Spleen (tissue), 11 donors: ENCODE measurements at regions not wholly inside any gene's neighbourhood (a gene's known extent, or its start where the extent isn't known, plus 50 kb on each side); places are given as distances from the start of the nearest gene placed in this dataset.

Experiments
- DNase-seq: peaks from one replicate; pipeline ENCODE4 v3.0.0-alpha.2; 2020
- H3K27ac ChIP-seq, 8 donors: fragments of 200-600 bp; sonication (generic) in 7 of 8; 1 replicate in 4 of 8; 2 replicates in 4 of 8; pipeline versions ENCODE4 v1.5.0 to v1.8.0; 2016 to 2021; ENCODE audit warnings: inconsistent platforms in 4 of 8, mild to moderate bottlenecking in 4 of 8, moderate library complexity in 1 of 8
- H3K27me3 ChIP-seq, 7 donors: fragments of 200-600 bp; sonication (generic) in 6 of 7; replicated peaks in 1 of 7; 1 replicate in 4 of 7; 2 replicates in 3 of 7; pipeline versions ENCODE4 v1.5.0 to v1.8.0; 2016 to 2021; ENCODE audit warnings: inconsistent platforms in 3 of 7, mild to moderate bottlenecking in 1 of 7
- H3K36me3 ChIP-seq, 6 donors: fragments of 200-600 bp; sonication (generic) in 5 of 6; 1 replicate in 4 of 6; 2 replicates in 2 of 6; pipeline versions ENCODE4 v1.5.0 to v1.8.0; 2016 to 2021; ENCODE audit warnings: inconsistent platforms in 2 of 6
- H3K4me1 ChIP-seq, 6 donors: fragments of 200-600 bp; sonication (generic) in 5 of 6; 1 replicate in 3 of 6; 2 replicates in 3 of 6; pipeline versions ENCODE4 v1.5.0 to v1.8.0; 2016 to 2021; ENCODE audit warnings: inconsistent platforms in 3 of 6
- H3K4me3 ChIP-seq, 8 donors: fragments of 200-600 bp; sonication (generic) in 7 of 8; 1 replicate in 4 of 8; 2 replicates in 4 of 8; pipeline versions ENCODE4 v1.5.0 to v1.8.0; 2016 to 2021; ENCODE audit warnings: inconsistent platforms in 4 of 8, mild to moderate bottlenecking in 4 of 8, moderate library complexity in 2 of 8
- H3K9me3 ChIP-seq, 8 donors: fragments of 200-600 bp; sonication (generic) in 7 of 8; 1 replicate in 4 of 8; 2 replicates in 4 of 8; pipeline versions ENCODE4 v1.5.0 to v1.8.0; 2016 to 2021; ENCODE audit warnings: inconsistent platforms in 4 of 8
- CTCF ChIP-seq, 11 experiments: fragments of 200-600 bp in 7 of 11; fragments of 450-650 bp in 4 of 11; sonication (generic) in 4 of 11; IDR thresholded peaks in 8 of 11; conservative IDR thresholded peaks in 3 of 11; 1 replicate in 7 of 11; 2 replicates in 4 of 11; pipeline versions ENCODE4 v1.4.0 to v1.8.0; 2016 to 2021; ENCODE audit warnings: antibody characterized with exemption in 11 of 11, inconsistent platforms in 4 of 11, mild to moderate bottlenecking in 1 of 11
- POLR2A ChIP-seq, 3 donors: fragments of 450-650 bp; IDR thresholded peaks; one replicate each; pipeline ENCODE4 v1.5.1; 2017; ENCODE audit warnings: antibody characterized with exemption in 3 of 3, mild to moderate bottlenecking in 1 of 3
- POLR2AphosphoS5 ChIP-seq, 3 donors: sonication (generic); formaldehyde crosslinking; IDR thresholded peaks; one replicate each; pipeline ENCODE4 v1.5.1; 2017; ENCODE audit warnings: antibody characterized with exemption in 3 of 3
- WGBS, 5 donors: extraction: QIAGEN DNeasy Blood & Tissue Kit in 3 of 5; methylation state at CpG; one replicate each; pipeline versions ENCODE4 v1.1.5 to v1.1.7; 2013 to 2018; 5-methylcytosine and 5-hydroxymethylcytosine counted together
- intact Hi-C: fragments of 100-400 bp; cut with DNase I; formaldehyde crosslinking; loops from one replicate; pipeline ENCODE4 v1.15.0; 2023; ENCODE audit warnings: low total_unique reads
- donor health status: healthy with polysubstance abuse.
- donor health status: DM: no; HTN: no; CAD: no; lungs with moderate emphysema.
- donor health status: DM: no; HTN: no; CAD: no.
- donor health status: Bipolar disorder and iron deficiency.
- donor health status: healthy.
- donor health status: DM: no; HTN: no; CAD: no.
- donor health status: DM: yes; HTN: yes; CAD: no.

GRCh38 chr4:20532116-20532790, 168.0 kb upstream of the PACRGL start:
- H3K27ac ChIP-seq = no peak overlapping the region
- H3K4me1 ChIP-seq = no peaks in the 10 kb centered on the region
- peaks cover 0 to 12% (median 0%) of the 10 kb centered on the region in 6 donors for H3K36me3 ChIP-seq
- no peaks in the 10 kb centered on the region for H3K27me3 ChIP-seq
- TF ChIP-seq POLR2AphosphoS5 (IDR thresholded peaks at IDR 0.05) (no peak), CTCF (IDR thresholded peaks at IDR 0.05 in 8 of 11, conservative IDR thresholded peaks at IDR 0.05 in 3 of 11) (no peak), POLR2A (IDR thresholded peaks at IDR 0.05) (no peak)
- intact Hi-C loops = no loop called here
- no peak overlapping the region for H3K4me3 ChIP-seq
- WGBS, 5 donors = 88 to 94% (median 89%) methylated on average over 3 of the region's 3 CpGs
- DNase-seq = no peak
- no peaks in the 10 kb centered on the region for H3K9me3 ChIP-seq

DNA sequence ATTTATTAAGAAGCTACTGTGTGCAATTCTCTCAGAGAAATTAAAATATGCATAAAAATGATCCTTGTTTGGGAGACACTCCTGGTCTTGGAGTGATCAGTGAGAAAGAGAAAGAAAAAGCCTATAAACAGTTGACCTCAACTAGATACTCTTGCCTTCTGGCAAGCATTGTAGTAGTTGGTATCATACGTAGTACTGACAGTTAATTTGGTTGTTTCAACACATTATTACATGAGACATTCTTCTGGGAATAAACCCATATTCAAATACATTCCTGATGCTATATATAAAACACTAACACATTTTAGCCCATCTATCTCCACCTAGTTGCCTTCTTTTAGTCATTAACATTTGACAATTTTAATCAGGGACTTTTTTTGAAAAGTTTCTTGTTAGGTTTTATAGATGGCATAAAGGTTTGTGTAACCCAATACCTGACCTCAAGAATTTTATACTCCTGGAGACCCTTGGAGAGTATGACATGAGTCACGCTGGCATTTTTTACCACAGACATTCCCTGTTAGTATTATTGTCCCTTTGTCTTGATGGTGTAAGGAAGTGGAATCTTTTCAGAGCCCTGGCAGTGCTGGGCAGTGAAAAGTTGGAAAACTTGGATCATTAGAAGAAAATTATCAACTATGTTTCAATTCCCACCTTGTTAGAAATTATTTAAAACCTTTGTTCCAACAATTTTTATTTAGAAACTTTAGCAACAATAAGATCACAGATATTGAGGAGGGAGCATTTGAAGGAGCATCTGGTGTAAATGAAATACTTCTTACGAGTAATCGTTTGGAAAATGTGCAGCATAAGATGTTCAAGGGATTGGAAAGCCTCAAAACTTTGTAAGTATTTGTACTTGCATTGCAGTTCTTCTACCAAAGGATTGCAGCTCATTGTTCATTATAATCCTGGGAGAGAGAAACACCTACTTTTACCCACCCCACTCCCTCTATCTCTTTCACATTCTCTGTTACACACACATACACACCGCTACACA, 167.1 kb upstream of the PACRGL start:
- no peaks in the 10 kb centered on the region for H3K9me3 ChIP-seq
- TF ChIP-seq POLR2A (IDR thresholded peaks at IDR 0.05) = no peak
- TF ChIP-seq POLR2AphosphoS5 (IDR thresholded peaks at IDR 0.05) = no peak
- no peak for TF ChIP-seq CTCF (IDR thresholded peaks at IDR 0.05 in 8 of 11, conservative IDR thresholded peaks at IDR 0.05 in 3 of 11)
- no peak for DNase-seq
- 83 to 97% (median 88%) methylated on average over 5 of the region's 5 CpGs for WGBS, 5 donors
- intact Hi-C loops = no loop called here
- H3K27ac ChIP-seq = no peak overlapping the region
- no peaks in the 10 kb centered on the region for H3K27me3 ChIP-seq
- H3K36me3 ChIP-seq = peaks cover 0 to 12% (median 0%) of the 10 kb centered on the region in 6 donors
- no peak overlapping the region for H3K4me3 ChIP-seq
- no peaks in the 10 kb centered on the region for H3K4me1 ChIP-seq

GRCh38 chr4:20538905-20539304, 161.4 kb upstream of the PACRGL start:
- intact Hi-C loops = no loop called here
- peaks cover 0 to 8% (median 0%) of the 10 kb centered on the region in 6 donors for H3K36me3 ChIP-seq
- H3K9me3 ChIP-seq = no peaks in the 10 kb centered on the region
- no peak for DNase-seq
- H3K4me3 ChIP-seq = no peak overlapping the region
- H3K27me3 ChIP-seq = no peaks in the 10 kb centered on the region
- H3K27ac ChIP-seq = no peak overlapping the region
- 69 to 86% (median 84%) methylated on average over 5 of the region's 5 CpGs for WGBS, 5 donors
- H3K4me1 ChIP-seq = no peaks in the 10 kb centered on the region
- TF ChIP-seq CTCF (IDR thresholded peaks at IDR 0.05 in 8 of 11, conservative IDR thresholded peaks at IDR 0.05 in 3 of 11) = no peak
- TF ChIP-seq POLR2A (IDR thresholded peaks at IDR 0.05) = no peak
- no peak for TF ChIP-seq POLR2AphosphoS5 (IDR thresholded peaks at IDR 0.05)

GRCh38 chr4:20543131-20543530, 157.1 kb upstream of the PACRGL start:
- intact Hi-C loops = no loop called here
- Histone ChIP-seq H3K27me3 (no peaks in the 10 kb centered on the region), H3K36me3 (no peaks in the 10 kb centered on the region), H3K4me1 (no peaks in the 10 kb centered on the region), H3K27ac (no peak overlapping the region), H3K4me3 (no peak overlapping the region), H3K9me3 (no peaks in the 10 kb centered on the region)
- 68 to 83% (median 77%) methylated on average over 2 of the region's 2 CpGs for WGBS, 5 donors
- TF ChIP-seq CTCF (IDR thresholded peaks at IDR 0.05 in 8 of 11, conservative IDR thresholded peaks at IDR 0.05 in 3 of 11) = no peak
- no peak for DNase-seq
